ENCODE measurements at regions not wholly inside any gene's neighbourhood (a gene's known extent, or its start where the extent isn't known, plus 50 kb on each side); places are given as distances from the start of the nearest gene placed in this dataset.

- DNase-seq (ENCODE audit: low spot score in 2 of 2) (no peak), ATAC-seq (no peak)
- Mint-ChIP-seq H3K9me3 (peaks cover 0 to 3% of the 10 kb centered on the region in 2 donors), H3K27ac (no peak overlapping the region), H3K36me3 (no peaks in the 10 kb centered on the region)
These were observed 1041.1 kb downstream of the JRKL start for GRCh38 chr11:97430877-97431276.

GRCh38 chr11:97432926-97433325 is 1043.1 kb downstream of the JRKL start:
- no peak for DNase-seq (ENCODE audit: low spot score in 2 of 2)
- Mint-ChIP-seq H3K27ac (no peak overlapping the region), H3K36me3 (no peaks in the 10 kb centered on the region), H3K9me3 (peaks cover 0 to 3% of the 10 kb centered on the region in 2 donors)
- ATAC-seq = no peak

- H3K9me3 Mint-ChIP-seq = peaks cover 8 to 14% of the 10 kb centered on the region in 2 donors
- no peak overlapping the region for H3K27ac Mint-ChIP-seq
- H3K36me3 Mint-ChIP-seq = no peaks in the 10 kb centered on the region
- DNase-seq (ENCODE audit: low spot score in 2 of 2) (no peak), ATAC-seq (no peak)
These were observed 1055.7 kb downstream of the JRKL start for GRCh38 chr11:97445561-97445960.

- H3K27ac Mint-ChIP-seq = no peak overlapping the region
- no peaks in the 10 kb centered on the region for H3K36me3 Mint-ChIP-seq
- peaks cover 7 to 14% of the 10 kb centered on the region in 2 donors for H3K9me3 Mint-ChIP-seq
- ATAC-seq (no peak), DNase-seq (ENCODE audit: low spot score in 2 of 2) (no peak)
These were observed 1061.6 kb downstream of the JRKL start for GRCh38 chr11:97451441-97451840.

GRCh38 chr11:97454988-97455387 is 1065.2 kb downstream of the JRKL start:
- H3K36me3 Mint-ChIP-seq = no peaks in the 10 kb centered on the region
- ATAC-seq (no peak), DNase-seq (ENCODE audit: low spot score in 2 of 2) (no peak)
- peaks cover 8 to 19% of the 10 kb centered on the region in 2 donors for H3K9me3 Mint-ChIP-seq
- no peak overlapping the region for H3K27ac Mint-ChIP-seq

GRCh38 chr11:97460091-97460490 is 1070.3 kb downstream of the JRKL start:
- peaks cover 4 to 12% of the 10 kb centered on the region in 2 donors for H3K36me3 Mint-ChIP-seq
- H3K9me3 Mint-ChIP-seq = peaks cover 30 to 34% of the 10 kb centered on the region in 2 donors
- ATAC-seq (no peak), DNase-seq (ENCODE audit: low spot score in 2 of 2) (no peak)
- H3K27ac Mint-ChIP-seq = no peak overlapping the region

- ATAC-seq (no peak), DNase-seq (ENCODE audit: low spot score in 2 of 2) (no peak)
- H3K9me3 Mint-ChIP-seq = peaks cover 30 to 34% of the 10 kb centered on the region in 2 donors
- H3K36me3 Mint-ChIP-seq = peaks cover 4 to 12% of the 10 kb centered on the region in 2 donors
- H3K27ac Mint-ChIP-seq = no peak overlapping the region
These were observed 1071.4 kb downstream of the JRKL start for GRCh38 chr11:97461044-97461880.

- ATAC-seq = no peak
- DNase-seq (ENCODE audit: low spot score in 2 of 2) = no peak
- Mint-ChIP-seq H3K36me3 (peaks cover 4 to 12% of the 10 kb centered on the region in 2 donors), H3K27ac (no peak overlapping the region), H3K9me3 (peaks cover 30 to 34% of the 10 kb centered on the region in 2 donors)
These were observed 1072.1 kb downstream of the JRKL start for GRCh38 chr11:97461934-97462333.

GRCh38 chr11:97463891-97464290 is 1074.1 kb downstream of the JRKL start:
- ATAC-seq (no peak), DNase-seq (ENCODE audit: low spot score in 2 of 2) (no peak)
- Mint-ChIP-seq H3K9me3 (peaks cover 30 to 37% of the 10 kb centered on the region in 2 donors), H3K27ac (no peak overlapping the region), H3K36me3 (peaks cover 4 to 12% of the 10 kb centered on the region in 2 donors)

- Mint-ChIP-seq H3K27ac (no peak overlapping the region), H3K9me3 (peaks cover 29 to 32% of the 10 kb centered on the region in 2 donors), H3K36me3 (peaks cover 0 to 11% of the 10 kb centered on the region in 2 donors)
- ATAC-seq (no peak), DNase-seq (ENCODE audit: low spot score in 2 of 2) (no peak)
These were observed 1081.7 kb downstream of the JRKL start for GRCh38 chr11:97471480-97471879.

- DNase-seq (ENCODE audit: low spot score in 2 of 2) (no peak), ATAC-seq (no peak)
- Mint-ChIP-seq H3K27ac (no peak overlapping the region), H3K9me3 (peaks cover 26 to 37% of the 10 kb centered on the region in 2 donors), H3K36me3 (no peaks in the 10 kb centered on the region)
These were observed 1097.6 kb downstream of the JRKL start for GRCh38 chr11:97487387-97487786.

- Mint-ChIP-seq H3K27ac (no peak overlapping the region), H3K36me3 (no peaks in the 10 kb centered on the region), H3K9me3 (peaks cover 12 to 14% of the 10 kb centered on the region in 2 donors)
- DNase-seq (ENCODE audit: low spot score in 2 of 2) (no peak), ATAC-seq (no peak)
These were observed 1109.1 kb downstream of the JRKL start for GRCh38 chr11:97498891-97499290.

GRCh38 chr11:97502201-97502600 is 1112.4 kb downstream of the JRKL start:
- Mint-ChIP-seq H3K36me3 (no peaks in the 10 kb centered on the region), H3K27ac (no peak overlapping the region), H3K9me3 (peaks cover 10 to 12% of the 10 kb centered on the region in 2 donors)
- DNase-seq (ENCODE audit: low spot score in 2 of 2) (no peak), ATAC-seq (no peak)

- H3K9me3 Mint-ChIP-seq = peaks cover 9 to 10% of the 10 kb centered on the region in 2 donors
- ATAC-seq = no peak
- H3K27ac Mint-ChIP-seq = no peak overlapping the region
- H3K36me3 Mint-ChIP-seq = no peaks in the 10 kb centered on the region
- DNase-seq (ENCODE audit: low spot score in 2 of 2) = no peak
These were observed 1116.4 kb downstream of the JRKL start for GRCh38 chr11:97506076-97506759.

GRCh38 chr11:97514446-97514845 is 1124.6 kb downstream of the JRKL start:
- ATAC-seq (no peak), DNase-seq (ENCODE audit: low spot score in 2 of 2) (no peak)
- Mint-ChIP-seq H3K36me3 (no peaks in the 10 kb centered on the region), H3K9me3 (peaks cover 7 to 16% of the 10 kb centered on the region in 2 donors), H3K27ac (no peak overlapping the region)

- Mint-ChIP-seq H3K36me3 (no peaks in the 10 kb centered on the region), H3K27ac (no peak overlapping the region), H3K9me3 (peaks cover 10 to 17% of the 10 kb centered on the region in 2 donors)
- ATAC-seq = no peak
- DNase-seq (ENCODE audit: low spot score in 2 of 2) = no peak
These were observed 1126.9 kb downstream of the JRKL start for GRCh38 chr11:97516688-97517087.

- H3K36me3 Mint-ChIP-seq = no peaks in the 10 kb centered on the region
- no peak overlapping the region for H3K27ac Mint-ChIP-seq
- ATAC-seq (no peak), DNase-seq (ENCODE audit: low spot score in 2 of 2) (no peak)
- peaks cover 0 to 4% of the 10 kb centered on the region in 2 donors for H3K9me3 Mint-ChIP-seq
These were observed 1135.5 kb downstream of the JRKL start for GRCh38 chr11:97525273-97525672.
